AG09309 (cell line): ENCODE measurements at regions not wholly inside any gene's neighbourhood (a gene's known extent, or its start where the extent isn't known, plus 50 kb on each side); places are given as distances from the start of the nearest gene placed in this dataset.

ENCODE experiments used
- DNase-seq: peaks from one replicate; pipeline ENCODE4 v3.0.0-alpha.2; 2010; ENCODE audit warnings: low read depth
- H3K4me3 ChIP-seq: 2 replicates; pipeline ENCODE4 v1.5.1; 2011; ENCODE audit warnings: mild to moderate bottlenecking, low read depth, low read length, moderate library complexity; ENCODE audit not compliant: control insufficient read depth
- CTCF ChIP-seq: IDR thresholded peaks from 2 replicates; pipeline ENCODE4 v1.5.1; 2011; ENCODE audit warnings: mild to moderate bottlenecking, low read depth, low read length, inconsistent platforms; ENCODE audit not compliant: insufficient read depth, control insufficient read depth; ENCODE audit errors: missing control alignments

GRCh38 chr7:152905949-152906348, 146.4 kb downstream of the ACTR3B start:
- DNase-seq, result no peak
- H3K4me3 ChIP-seq, result no peak overlapping the region
- TF ChIP-seq CTCF, result no peak

- no peak for DNase-seq
- no peak overlapping the region for H3K4me3 ChIP-seq
- no peak for TF ChIP-seq CTCF
Measured at GRCh38 chr7:152907042-152907761, 147.7 kb downstream of the ACTR3B start.

GRCh38 chr7:152909280-152909679, 149.7 kb downstream of the ACTR3B start:
- no peak overlapping the region for H3K4me3 ChIP-seq
- TF ChIP-seq CTCF, result no peak
- no peak for DNase-seq

GRCh38 chr7:152909683-152910544, 150.4 kb downstream of the ACTR3B start:
- no peak for DNase-seq
- H3K4me3 ChIP-seq, result no peak overlapping the region
- no peak for TF ChIP-seq CTCF

GRCh38 chr7:152910545-152911225, 151.1 kb downstream of the ACTR3B start:
- H3K4me3 ChIP-seq, result no peak overlapping the region
- no peak for DNase-seq
- TF ChIP-seq CTCF, result no peak

- no peak for DNase-seq
- no peak overlapping the region for H3K4me3 ChIP-seq
- TF ChIP-seq CTCF, result no peak
Measured at GRCh38 chr7:152911226-152911560, 151.6 kb downstream of the ACTR3B start.
